ENCODE measurements at regions not wholly inside any gene's neighbourhood (a gene's known extent, or its start where the extent isn't known, plus 50 kb on each side); places are given as distances from the start of the nearest gene placed in this dataset.
"Not testable (repeated sequence)": the region's sequence is repeated elsewhere in the genome, so short reads cannot be mapped to it uniquely, and the experiment has no call there.

DNA sequence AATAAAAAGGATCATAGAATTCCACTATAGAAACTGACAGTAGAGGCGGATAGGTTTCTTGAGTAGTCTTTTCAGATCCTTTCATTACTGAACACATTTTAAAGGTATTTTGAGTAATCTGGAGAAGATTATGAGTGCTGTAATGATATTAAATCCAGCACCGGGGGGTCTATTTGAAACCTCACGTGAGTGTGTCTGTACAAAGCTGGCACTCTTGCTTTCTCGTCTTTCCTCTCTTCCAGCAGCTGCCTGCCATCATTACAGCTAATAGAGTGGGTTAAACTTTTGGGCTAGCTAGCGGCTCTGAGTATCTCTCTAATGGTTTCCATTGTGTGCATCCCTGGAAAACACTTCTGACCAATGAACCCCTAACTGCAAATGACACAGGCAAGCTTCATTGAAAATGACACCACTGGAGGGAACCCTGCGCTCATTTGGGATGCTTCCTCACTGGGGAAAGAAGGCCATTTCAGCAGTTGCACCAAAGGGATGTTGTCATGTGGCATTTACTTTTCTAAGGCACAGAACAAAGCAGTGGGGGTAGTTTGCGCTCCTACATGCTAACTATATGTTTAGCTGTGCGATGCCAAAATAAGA is 101.0 kb downstream of the HRH4 start:
- no peak for DNase-seq (ENCODE audit: low spot score)

DNA sequence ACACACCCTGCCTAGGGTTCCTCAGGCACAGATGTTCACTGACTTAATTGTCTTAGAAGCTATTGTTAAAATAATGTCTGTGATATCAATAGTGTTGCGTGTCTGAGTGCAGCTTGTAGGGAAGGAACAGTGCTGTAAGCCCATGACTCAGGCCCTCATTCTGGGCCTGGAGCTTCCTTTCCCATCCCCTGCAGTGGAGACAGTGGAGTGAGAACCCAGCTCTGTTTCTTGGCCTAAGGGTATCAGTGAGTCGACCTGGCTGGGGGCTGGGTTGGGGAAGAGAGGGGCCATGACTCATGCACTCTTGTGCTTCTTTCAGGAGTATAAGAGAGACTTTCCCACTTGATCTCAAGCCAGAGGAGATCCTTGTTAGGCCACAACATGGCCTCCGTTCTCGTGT is 106.8 kb downstream of the HRH4 start:
- no peak for DNase-seq (ENCODE audit: low spot score)

- DNase-seq (ENCODE audit: low spot score): no peak
Measured at GRCh38 chr18:24570716-24571115, 110.3 kb downstream of the HRH4 start.

DNA sequence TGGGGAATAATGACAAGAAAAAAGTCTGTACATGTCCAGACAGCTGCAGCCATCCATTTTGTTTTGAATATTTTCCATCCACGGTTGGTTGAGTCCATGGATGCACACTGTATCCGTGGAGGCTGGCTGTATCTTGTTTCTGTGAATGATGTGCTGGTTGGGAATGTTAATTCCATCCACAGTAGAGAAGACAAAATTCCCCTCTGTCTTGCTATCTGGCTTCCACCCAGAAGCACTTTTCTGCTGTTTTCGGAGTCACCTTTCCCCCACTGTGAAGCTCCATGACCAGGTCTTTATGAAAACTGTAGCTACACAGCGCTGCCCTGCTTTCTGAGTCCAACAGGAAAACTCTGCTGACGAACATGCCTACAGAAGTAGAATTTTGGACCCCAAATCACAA is 122.3 kb downstream of the HRH4 start:
- no peak for DNase-seq (ENCODE audit: low spot score)

DNA sequence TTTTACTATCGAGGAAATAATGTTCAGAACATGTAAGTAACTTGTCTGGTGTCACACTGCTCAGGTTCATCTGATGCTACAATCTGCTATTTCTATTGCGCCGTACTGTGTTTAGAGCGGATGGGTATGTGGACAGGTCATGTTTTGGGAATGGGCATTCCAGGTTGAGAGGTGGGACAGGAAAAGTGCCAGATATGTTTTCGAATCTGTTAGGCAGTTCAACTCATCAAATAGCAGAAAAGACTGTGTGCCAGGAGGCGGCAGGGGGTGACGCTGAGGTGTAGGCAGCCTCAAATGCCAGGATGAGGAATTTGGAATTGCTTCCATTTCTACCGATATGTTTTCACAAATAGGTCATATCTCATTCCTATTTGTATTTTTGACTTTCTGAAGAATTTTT is 123.8 kb downstream of the HRH4 start:
- no peak for DNase-seq (ENCODE audit: low spot score)

GRCh38 chr18:24584813-24585212 is 124.4 kb downstream of the HRH4 start:
- DNase-seq (ENCODE audit: low spot score): no peak

GRCh38 chr18:24585996-24586566 is 125.6 kb downstream of the HRH4 start:
- DNase-seq (ENCODE audit: low spot score): no peak

DNA sequence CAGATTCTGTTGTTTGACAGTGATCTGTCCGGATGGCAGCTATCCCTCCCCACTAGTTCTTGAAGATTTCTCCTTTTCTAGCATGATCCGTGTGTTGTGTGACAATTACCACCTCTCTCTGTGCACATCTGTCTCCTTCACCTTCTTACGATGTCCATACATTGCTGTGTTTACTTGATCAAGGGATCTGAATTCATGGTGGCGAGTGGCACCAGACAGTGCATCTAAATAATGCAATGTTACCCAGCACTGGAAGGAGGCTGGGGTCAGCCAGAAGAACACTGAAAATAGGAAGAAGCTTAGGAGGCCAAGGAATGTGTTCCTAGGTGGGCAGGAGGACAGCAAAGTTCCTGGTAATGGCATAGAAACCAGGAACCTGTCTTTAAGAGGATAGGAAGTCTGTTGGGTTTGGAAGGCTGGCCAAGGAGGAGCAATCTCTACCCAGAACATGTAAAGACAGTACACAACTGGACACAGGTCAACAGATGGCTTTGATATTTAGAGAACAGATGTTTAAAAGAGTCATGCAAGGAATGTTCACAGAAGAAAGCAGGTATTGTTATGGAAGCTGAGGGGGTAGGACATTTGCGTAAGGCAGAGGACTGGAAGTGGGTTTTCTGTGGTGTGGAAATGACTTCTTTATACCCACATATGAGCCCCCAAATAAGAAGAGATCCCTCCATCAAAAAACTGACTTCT is 126.4 kb downstream of the HRH4 start:
- DNase-seq (ENCODE audit: low spot score): no peak

- DNase-seq (ENCODE audit: low spot score): no peak
Measured at GRCh38 chr18:24588440-24588839, 128.0 kb downstream of the HRH4 start.

- no peak for DNase-seq (ENCODE audit: low spot score)
Measured at GRCh38 chr18:24590946-24591345, 130.5 kb downstream of the HRH4 start.

DNA sequence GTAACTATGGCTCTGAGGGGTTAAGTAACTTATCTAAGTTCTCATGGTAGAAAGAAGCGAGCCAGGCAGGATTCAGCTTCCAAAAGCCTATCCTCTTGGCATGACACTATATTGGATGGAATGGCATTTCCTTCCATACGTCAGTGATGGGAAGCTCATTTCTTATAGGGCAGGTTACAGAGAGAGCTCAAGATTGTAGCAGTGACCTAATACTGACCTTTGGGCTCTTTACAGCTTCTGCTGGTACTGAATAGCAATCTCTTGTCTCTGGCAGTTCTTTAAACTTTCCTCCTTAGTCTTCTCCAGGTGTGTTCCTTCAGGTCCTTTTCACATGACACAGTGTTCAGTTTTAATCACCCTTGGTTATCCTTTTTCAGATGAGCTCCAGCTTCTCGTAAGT is 133.0 kb downstream of the HRH4 start:
- no peak for DNase-seq (ENCODE audit: low spot score)

DNA sequence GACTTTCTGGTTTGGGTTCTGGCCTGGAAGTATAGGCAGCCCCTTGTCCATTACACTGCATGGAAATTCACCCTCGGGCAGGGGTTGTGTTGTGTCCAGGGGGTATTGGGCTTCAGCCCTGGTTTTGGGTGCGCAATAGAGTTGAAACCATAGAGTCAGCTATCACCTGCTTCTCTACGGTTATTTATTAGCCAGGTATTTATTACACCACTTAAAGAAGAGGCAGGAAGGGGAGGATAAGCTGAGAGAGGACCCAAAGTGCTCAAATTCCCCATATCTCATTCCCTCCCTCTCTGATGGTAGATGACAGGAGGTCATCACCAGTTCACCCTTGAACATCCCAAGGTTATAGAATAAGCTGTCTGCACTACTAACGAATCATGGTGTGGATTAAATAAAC is 133.4 kb downstream of the HRH4 start:
- DNase-seq (ENCODE audit: low spot score): no peak

DNA sequence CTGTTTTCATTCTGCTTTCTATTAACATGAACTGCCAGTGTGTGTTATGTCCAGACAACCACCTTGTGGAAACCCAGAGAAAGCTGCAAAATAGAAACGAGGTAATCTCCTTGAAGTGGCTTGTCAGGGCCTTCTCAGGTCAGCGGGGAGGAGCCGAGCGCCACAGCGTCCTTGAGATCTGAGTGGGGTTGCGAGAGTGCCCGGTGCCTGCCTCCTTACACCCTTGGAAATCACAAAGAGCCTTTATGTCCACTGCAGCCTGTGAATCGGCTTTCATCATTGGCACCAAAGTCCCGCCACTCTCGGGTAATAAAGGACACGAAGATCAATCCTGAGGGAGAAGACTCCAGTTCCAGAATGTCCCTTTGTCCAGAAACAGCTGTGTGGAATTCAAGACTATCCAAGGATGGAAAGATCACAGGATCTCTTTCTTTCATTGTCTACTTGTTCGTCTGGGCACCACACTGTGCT is 135.2 kb downstream of the HRH4 start:
- DNase-seq (ENCODE audit: low spot score): no peak

DNA sequence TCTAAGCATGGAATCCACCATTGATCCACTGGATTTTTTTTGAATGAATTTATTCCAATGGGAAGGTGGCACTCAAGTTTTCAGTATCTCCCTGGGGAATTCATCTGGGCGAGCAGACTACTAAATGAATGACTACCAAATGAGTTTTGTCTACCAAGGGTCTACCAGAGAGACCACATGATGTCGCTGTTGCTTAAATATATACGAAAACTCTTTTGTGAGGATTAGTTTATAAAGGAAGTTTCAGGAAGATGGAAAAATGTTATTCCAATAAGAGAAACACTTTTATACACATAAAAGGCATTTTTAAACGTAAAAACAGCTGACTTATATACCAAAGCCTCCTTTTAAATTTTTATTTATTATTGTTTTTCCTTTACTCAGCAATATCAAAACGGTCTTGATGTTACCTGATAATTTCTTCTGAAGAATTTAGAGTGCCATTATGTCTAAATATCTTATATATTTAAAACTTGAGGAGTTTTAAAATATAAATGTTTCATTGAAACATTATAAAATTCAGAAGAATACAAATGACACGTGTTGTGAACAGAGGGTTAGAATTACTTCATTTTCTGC is 139.7 kb downstream of the HRH4 start:
- DNase-seq (ENCODE audit: low spot score): peak; percentile 6

- DNase-seq (ENCODE audit: low spot score): no peak
Measured at GRCh38 chr18:24601585-24601984, 141.1 kb downstream of the HRH4 start.

DNA sequence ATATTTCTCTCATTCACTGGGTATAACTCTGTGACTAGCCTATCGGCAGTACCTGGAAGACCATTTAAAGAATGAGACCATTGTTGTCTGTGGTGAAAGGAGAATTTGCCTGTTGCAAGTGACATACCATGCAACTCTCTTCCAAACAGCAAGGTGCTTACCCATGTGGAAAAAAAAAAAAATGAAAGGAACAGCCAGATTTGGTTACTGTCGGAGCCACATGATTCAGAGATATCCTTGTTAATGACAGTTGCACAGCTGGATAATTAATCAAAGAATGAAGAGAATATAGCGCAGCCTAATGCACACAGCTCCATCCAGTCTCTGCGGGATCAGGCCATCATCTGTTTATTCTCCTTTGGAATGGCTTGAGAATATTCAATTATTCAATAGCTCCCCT is 141.8 kb downstream of the HRH4 start:
- no peak for DNase-seq (ENCODE audit: low spot score)

DNA sequence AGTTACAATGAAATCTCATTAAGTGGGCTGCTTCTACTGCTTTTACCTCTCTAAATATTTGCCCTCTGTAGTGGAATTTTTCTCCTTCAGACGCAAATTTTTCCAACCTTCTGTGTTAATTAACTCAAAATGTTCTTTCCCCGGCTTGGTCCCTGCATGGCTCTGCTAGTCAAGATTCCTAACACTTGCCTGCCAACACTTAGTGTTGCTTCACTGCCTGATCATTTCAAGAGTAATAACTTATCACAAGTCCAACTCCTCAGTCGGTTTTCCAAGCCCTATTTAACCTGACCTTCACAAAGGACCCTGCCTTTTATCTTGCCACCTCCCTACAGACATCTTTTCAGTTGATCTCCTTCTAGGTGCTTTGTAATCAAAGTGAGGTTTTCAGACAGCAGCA is 142.7 kb downstream of the HRH4 start:
- no peak for DNase-seq (ENCODE audit: low spot score)

- DNase-seq (ENCODE audit: low spot score): no peak
Measured at GRCh38 chr18:24605444-24605843, 145.0 kb downstream of the HRH4 start.

GRCh38 chr18:24609254-24609653 is 148.8 kb downstream of the HRH4 start:
- DNase-seq (ENCODE audit: low spot score): no peak

- DNase-seq (ENCODE audit: low spot score): no peak
Measured at GRCh38 chr18:24611075-24611474, 150.6 kb downstream of the HRH4 start.

- DNase-seq (ENCODE audit: low spot score): no peak
Measured at GRCh38 chr18:24613896-24614640, 153.6 kb downstream of the HRH4 start.

DNA sequence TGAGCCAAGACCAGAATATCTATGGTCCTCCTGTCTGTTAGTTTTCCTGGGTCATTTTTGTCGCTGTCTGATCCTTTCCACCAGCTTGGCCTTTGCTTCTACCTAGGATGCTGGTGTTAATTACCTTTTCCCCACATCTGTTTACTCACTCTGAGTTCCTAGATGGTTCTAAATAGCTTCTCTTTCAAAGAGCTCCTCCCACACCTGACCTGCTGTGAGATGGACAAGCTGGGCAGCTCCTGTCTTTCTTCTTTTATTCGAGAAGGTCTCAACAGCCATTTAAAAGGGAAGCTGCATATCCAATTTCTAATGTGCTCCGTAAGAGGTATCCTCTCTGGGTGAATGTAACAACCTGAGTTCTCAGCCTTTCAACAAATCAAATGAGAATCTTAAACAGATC is 156.2 kb downstream of the HRH4 start:
- no peak for DNase-seq (ENCODE audit: low spot score)

DNA sequence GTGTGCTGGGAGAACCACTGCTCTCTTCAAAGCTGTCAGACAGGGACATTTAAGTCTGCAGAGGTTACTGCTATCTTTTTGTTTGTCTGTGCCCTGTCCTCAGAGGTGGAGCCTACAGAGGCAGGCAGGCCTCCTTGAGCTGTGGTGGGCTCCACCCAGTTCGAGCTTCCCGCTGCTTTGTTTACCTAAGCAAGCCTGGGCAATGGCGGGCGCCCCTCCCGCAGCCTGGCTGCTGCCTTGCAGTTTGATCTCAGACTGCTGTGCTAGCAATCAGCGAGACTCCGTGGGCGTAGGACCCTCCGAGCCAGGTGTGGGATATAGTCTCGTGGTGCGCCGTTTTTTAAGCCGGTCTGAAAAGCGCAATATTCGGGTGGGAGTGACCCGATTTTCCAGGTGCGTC is 164.0 kb downstream of the HRH4 start:
- DNase-seq (ENCODE audit: low spot score): not testable (repeated sequence)
